Activated CD4-positive, alpha-beta T cell treated with anti-CD3 and anti-CD28 coated beads, Interleukin-2, amount 10 ng/mL, durations not matched to agents 24 days and 14 days (primary cell): ENCODE measurements at regions not wholly inside any gene's neighbourhood (a gene's known extent, or its start where the extent isn't known, plus 50 kb on each side); places are given as distances from the start of the nearest gene placed in this dataset.
"Not testable (repeated sequence)": the region's sequence is repeated elsewhere in the genome, so short reads cannot be mapped to it uniquely, and the experiment has no call there.

Source experiments
- DNase-seq: peaks from one replicate; pipeline ENCODE4 v3.0.0; 2022
- H3K27ac Mint-ChIP-seq: one replicate; pipeline ENCODE4 v1.8.0; 2022; ENCODE audit warnings: mild to moderate bottlenecking, mixed read lengths
- H3K27me3 Mint-ChIP-seq: one replicate; pipeline ENCODE4 v1.8.0; 2022; ENCODE audit warnings: mixed read lengths
- H3K36me3 Mint-ChIP-seq: one replicate; pipeline ENCODE4 v1.8.0; 2022; ENCODE audit warnings: low read depth, mild to moderate bottlenecking, mixed read lengths
- H3K4me1 Mint-ChIP-seq: one replicate; pipeline ENCODE4 v1.8.0; 2021; ENCODE audit warnings: mixed read lengths
- H3K4me3 Mint-ChIP-seq: one replicate; pipeline ENCODE4 v1.8.0; 2022; ENCODE audit warnings: mild to moderate bottlenecking, moderate library complexity, mixed read lengths
- H3K9me3 Mint-ChIP-seq: one replicate; pipeline ENCODE4 v1.8.0; 2021; ENCODE audit warnings: mixed read lengths
- intact Hi-C: fragments of 100-400 bp; cut with micrococcal nuclease; formaldehyde crosslinking; loops from one replicate; pipeline ENCODE4 v1.15.1; 2023

DNA sequence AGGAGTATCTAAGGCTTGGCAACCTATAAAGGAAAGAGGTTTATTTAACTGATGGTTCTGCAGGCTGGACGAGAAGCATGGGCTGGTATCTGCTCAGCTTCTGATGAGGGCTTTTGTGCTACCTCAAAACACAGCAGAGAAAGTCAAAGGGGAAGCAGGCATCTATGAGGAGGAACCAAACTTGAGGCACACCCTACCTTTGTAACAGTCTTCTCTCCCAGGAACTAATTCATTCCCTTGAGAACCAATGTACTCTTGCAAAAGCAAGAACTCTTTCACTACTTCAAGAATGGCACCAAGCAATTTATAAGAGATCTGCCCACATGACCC lies 109.0 kb downstream of the CGGBP1 start:
- Mint-ChIP-seq H3K27ac (no peak overlapping the region), H3K4me1 (no peaks in the 10 kb centered on the region), H3K9me3 (no peaks in the 10 kb centered on the region), H3K27me3 (no peaks in the 10 kb centered on the region), H3K36me3 (no peaks in the 10 kb centered on the region), H3K4me3 (no peak overlapping the region)
- intact Hi-C loops: no loop called here
- no peak for DNase-seq

DNA sequence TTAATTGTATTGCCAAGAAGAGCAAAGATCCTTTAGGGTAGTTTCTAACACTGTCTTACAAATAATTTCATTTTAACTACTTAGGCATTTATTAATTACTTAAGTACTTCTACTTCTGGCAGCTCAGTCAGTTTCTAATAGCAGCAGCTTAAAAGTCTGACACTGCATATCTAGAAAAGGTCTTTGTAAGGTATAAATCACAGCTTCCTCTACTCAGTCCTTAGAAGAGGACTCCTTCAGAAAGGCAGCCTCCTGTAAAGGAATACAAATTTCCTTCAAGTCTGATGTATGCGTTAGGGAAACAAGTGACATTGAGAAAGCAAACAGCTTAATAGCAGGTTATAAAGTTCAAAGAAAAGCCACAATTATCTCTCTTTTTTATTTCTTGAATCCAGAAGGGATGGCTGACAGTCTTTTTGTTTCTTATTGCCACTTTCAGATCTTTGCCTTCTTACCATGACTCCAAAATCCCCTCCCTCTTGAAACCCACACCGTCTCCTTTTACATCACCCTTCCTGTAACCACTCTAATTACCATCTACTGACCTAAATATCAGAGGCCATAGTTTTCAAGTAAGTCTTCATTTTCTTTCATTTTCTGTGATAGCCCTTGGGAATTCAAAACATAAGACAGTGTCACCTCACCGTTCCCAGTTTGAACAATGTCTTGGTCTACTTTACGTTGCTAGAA lies 109.5 kb downstream of the CGGBP1 start:
- no peak overlapping the region for H3K4me3 Mint-ChIP-seq
- H3K36me3 Mint-ChIP-seq: no peaks in the 10 kb centered on the region
- intact Hi-C loops: no loop called here
- H3K4me1 Mint-ChIP-seq: no peaks in the 10 kb centered on the region
- H3K27ac Mint-ChIP-seq: no peak overlapping the region
- H3K9me3 Mint-ChIP-seq: no peaks in the 10 kb centered on the region
- no peak for DNase-seq
- H3K27me3 Mint-ChIP-seq: no peaks in the 10 kb centered on the region

DNA sequence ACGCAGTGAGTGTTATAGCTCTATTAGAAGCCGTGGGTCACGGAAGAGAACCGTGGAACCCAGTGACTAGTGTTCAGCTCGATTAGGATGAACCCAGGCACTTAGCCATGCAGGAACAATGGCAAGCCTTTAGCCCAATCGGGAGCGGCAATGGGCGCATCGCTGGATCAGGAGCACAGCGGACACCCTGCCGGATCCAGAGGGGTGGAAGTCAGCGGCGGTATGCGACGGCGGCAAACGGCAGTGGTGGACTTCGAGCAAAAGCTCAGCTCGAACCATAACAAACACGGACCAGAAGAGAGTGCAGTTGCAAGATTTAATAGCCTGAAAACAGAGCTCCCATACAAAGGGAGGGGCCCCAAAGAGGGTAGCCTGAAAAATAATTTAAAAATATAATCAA lies 112.8 kb downstream of the CGGBP1 start:
- H3K4me3 Mint-ChIP-seq, DNase-seq, H3K36me3 Mint-ChIP-seq, H3K9me3 Mint-ChIP-seq, H3K27ac Mint-ChIP-seq, H3K27me3 Mint-ChIP-seq, H3K4me1 Mint-ChIP-seq, intact Hi-C loops: not testable (repeated sequence)

DNA sequence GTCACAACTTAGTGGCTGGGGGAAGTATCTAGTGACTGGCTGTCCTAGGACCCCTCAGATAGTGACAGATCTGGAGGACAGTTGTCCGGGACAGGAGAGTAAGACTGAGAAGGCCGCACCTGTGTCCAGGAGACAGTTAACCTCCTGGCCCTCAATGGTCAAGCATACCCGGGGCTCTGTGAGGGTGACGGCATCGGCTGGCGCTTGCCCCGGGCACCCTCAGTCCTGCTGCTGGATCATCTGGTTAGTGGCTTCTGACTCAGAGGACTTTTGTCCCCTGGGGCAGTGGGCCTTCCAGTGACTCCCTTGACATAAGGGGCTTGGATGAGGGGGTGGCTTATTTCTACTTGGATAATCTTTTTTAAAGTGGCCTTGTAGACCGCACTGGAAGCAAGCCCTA lies 116.5 kb downstream of the CGGBP1 start:
- H3K4me3 Mint-ChIP-seq, intact Hi-C loops, H3K4me1 Mint-ChIP-seq, H3K27me3 Mint-ChIP-seq, H3K27ac Mint-ChIP-seq, H3K9me3 Mint-ChIP-seq, DNase-seq, H3K36me3 Mint-ChIP-seq: not testable (repeated sequence)

DNA sequence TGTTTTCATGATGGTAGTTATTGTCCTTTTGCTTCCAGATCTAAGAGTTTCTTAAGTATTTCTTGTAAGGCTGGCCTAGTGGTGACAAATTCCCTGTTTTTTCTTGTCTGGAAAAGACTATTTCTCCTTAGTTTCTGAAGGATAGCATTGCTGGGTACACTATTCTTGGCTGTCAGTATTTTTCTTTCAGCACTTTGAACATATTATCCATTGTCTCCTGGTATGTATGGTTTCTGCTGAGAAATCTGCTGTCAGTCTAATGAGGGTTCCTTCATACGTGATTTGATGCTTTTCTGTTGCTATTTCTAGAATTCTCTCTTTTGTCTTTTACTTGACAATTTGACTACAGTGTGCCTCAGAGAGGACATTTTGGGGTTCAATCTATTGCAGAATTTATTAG lies 134.3 kb downstream of the CGGBP1 start:
- Mint-ChIP-seq H3K27ac (no peak overlapping the region), H3K9me3 (peaks cover 14% of the 10 kb centered on the region), H3K27me3 (no peaks in the 10 kb centered on the region), H3K36me3 (no peaks in the 10 kb centered on the region), H3K4me3 (no peak overlapping the region), H3K4me1 (no peaks in the 10 kb centered on the region)
- no peak for DNase-seq
- intact Hi-C loops: no loop called here

DNA sequence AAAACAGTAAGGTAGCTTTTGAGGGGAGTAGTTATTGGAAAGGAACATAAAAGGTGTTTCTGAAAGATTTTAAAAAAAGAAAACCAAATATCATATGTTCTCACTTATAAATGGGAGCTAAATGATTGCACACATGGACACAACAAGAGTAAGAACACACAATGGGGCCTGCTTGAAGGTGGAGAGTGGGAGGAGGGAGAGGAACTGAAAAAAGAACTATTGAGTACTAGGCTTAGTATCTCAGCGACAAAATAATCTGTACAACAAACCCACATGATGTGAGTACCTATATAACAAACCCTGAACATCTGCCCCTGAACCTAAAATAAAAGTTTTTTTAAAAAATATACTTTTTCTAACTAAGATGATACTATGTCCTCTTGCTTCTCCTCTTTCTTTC lies 138.3 kb downstream of the CGGBP1 start:
- intact Hi-C loops: no loop called here
- Mint-ChIP-seq H3K27me3 (peaks cover 2% of the 10 kb centered on the region), H3K9me3 (peaks cover 14% of the 10 kb centered on the region), H3K27ac (no peak overlapping the region), H3K4me3 (no peak overlapping the region), H3K36me3 (no peaks in the 10 kb centered on the region), H3K4me1 (no peaks in the 10 kb centered on the region)
- DNase-seq: no peak

DNA sequence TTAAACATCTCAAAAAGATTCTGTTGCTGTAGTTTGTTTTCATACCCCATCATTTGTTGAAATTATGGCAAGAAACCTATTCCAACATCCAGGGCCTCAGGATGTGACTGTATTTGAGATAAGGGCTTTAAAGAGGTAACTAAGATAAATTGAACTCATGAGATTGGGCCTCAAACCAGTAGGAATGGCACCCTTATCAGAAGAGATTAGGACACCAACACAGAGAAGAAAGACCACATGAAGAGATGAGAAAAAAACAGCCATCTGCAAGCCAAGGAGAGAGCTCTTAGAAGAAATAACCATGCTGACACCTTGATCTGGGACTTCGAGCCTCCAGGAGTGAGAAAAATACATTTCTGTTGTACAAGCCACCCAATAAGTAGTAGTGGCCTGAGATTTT lies 157.7 kb downstream of the CGGBP1 start:
- no peaks in the 10 kb centered on the region for H3K9me3 Mint-ChIP-seq
- intact Hi-C loops: loop anchor here (5.0 kb wide), 1 partner anchor 101 kb away; no protein-coding TSS in a partner anchor
- H3K27ac Mint-ChIP-seq: no peak overlapping the region
- peaks cover 2% of the 10 kb centered on the region for H3K27me3 Mint-ChIP-seq
- no peak for DNase-seq
- no peaks in the 10 kb centered on the region for H3K4me1 Mint-ChIP-seq
- H3K4me3 Mint-ChIP-seq: no peak overlapping the region
- no peaks in the 10 kb centered on the region for H3K36me3 Mint-ChIP-seq

DNA sequence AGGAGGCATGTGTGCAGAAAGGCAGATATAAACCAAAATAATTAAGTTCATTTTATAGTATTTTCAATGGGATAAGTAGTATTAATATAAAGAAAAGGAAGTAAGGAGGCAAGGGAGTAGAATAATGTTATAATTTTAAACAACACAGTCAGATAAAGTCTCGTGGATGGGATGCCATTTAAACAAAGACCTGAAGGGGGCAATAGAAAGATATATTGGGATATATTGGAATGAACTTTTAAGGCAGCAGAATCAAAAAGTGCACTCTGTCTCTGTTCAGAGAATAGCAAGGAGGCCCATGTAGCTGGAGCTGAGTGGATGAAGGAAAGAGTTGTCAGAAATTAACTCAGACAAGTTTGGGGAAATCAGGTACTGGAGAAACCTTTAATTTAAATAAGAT lies 158.7 kb downstream of the CGGBP1 start:
- Mint-ChIP-seq H3K36me3 (no peaks in the 10 kb centered on the region), H3K4me3 (no peak overlapping the region), H3K4me1 (no peaks in the 10 kb centered on the region), H3K9me3 (no peaks in the 10 kb centered on the region), H3K27me3 (no peaks in the 10 kb centered on the region), H3K27ac (no peak overlapping the region)
- no peak for DNase-seq
- intact Hi-C loops: loop anchor here (5.0 kb wide), 1 partner anchor 102 kb away; no protein-coding TSS in a partner anchor

DNA sequence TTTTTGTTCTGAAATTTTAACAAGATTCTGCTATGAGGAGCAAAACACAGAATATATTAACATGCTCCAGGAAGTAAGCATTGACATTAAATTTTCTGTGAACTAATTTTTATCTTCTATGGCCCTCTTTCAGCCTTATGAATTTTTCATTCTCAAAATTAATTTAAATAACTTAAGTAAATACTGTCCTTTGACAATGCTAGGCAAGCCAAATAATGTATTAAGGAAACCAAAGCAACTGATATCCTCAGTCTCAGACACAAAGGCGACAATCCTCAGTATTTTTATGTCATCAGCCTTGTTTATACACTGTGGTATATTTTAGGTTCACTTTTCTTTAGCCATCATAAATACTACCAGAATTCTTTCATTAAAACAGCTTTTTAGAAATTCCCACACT lies 159.8 kb downstream of the CGGBP1 start:
- Mint-ChIP-seq H3K27me3 (no peaks in the 10 kb centered on the region), H3K27ac (no peak overlapping the region), H3K4me1 (no peaks in the 10 kb centered on the region), H3K36me3 (no peaks in the 10 kb centered on the region), H3K9me3 (no peaks in the 10 kb centered on the region), H3K4me3 (no peak overlapping the region)
- intact Hi-C loops: no loop called here
- DNase-seq: no peak

DNA sequence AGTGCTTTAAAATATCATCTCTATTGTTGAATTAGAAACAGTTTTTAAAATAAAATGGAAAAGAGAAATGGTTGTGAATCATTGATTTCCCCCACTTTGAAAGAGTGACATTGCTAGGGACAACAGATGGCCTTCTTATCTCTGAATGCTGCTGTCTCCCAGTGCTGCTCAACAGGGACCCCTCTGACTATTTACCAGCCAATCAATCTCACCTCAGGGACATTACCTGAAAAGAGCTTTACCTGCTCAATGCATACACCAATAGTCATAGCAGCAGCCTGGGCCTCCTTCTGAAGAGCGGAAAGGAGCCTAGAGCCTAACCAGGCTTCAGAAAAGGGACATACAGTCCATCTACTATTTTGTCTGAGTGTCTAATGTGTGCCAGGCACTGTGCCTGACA lies 162.8 kb downstream of the CGGBP1 start:
- H3K36me3 Mint-ChIP-seq: no peaks in the 10 kb centered on the region
- intact Hi-C loops: no loop called here
- no peaks in the 10 kb centered on the region for H3K9me3 Mint-ChIP-seq
- no peak for DNase-seq
- no peaks in the 10 kb centered on the region for H3K4me1 Mint-ChIP-seq
- H3K27me3 Mint-ChIP-seq: peaks cover 2% of the 10 kb centered on the region
- no peak overlapping the region for H3K4me3 Mint-ChIP-seq
- no peak overlapping the region for H3K27ac Mint-ChIP-seq

DNA sequence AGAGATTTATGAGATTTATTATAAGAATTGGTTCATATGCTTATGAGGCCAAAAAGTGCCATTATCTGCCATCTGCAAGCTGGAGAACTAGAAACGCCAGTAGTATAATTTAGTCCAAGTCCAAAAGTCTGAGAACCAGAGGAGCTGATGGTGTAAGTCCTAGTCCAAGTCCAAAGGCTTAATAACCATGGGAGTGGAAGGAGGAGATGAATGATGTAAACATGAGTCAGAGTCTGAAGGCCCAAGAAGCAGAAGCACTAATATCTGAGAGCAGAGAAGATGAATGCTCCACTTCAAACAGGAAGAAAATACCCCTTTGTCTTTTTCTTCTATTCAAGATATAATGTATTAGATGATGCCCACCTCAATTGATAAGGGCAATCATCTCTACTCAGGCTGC lies 185.7 kb downstream of the CGGBP1 start:
- Mint-ChIP-seq H3K27ac (no peak overlapping the region), H3K36me3 (no peaks in the 10 kb centered on the region), H3K27me3 (no peaks in the 10 kb centered on the region), H3K9me3 (peaks cover 12% of the 10 kb centered on the region), H3K4me3 (no peak overlapping the region), H3K4me1 (no peaks in the 10 kb centered on the region)
- no peak for DNase-seq
- intact Hi-C loops: no loop called here

DNA sequence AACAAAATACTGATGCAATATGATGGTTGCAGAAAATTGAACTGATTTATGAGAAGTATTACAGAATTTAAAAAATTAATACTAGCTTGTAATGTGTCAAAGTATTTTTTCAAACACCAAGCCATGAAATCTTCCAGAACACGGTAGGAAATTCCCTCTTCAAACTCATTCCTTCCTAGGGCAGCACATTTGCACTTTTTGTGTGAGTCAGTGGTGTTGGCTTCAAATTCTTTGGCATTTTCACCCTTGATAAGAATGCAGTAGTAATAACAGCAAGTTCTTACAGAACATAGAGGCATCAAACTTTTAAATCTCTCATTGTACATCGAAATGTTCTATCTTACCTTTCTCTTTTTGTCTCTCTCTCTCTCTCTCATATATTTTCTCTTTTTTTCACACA lies 191.8 kb downstream of the CGGBP1 start:
- no peak for DNase-seq
- Mint-ChIP-seq H3K27me3 (no peaks in the 10 kb centered on the region), H3K4me1 (no peaks in the 10 kb centered on the region), H3K27ac (no peak overlapping the region), H3K4me3 (no peak overlapping the region), H3K9me3 (peaks cover 7% of the 10 kb centered on the region), H3K36me3 (no peaks in the 10 kb centered on the region)
- intact Hi-C loops: no loop called here

DNA sequence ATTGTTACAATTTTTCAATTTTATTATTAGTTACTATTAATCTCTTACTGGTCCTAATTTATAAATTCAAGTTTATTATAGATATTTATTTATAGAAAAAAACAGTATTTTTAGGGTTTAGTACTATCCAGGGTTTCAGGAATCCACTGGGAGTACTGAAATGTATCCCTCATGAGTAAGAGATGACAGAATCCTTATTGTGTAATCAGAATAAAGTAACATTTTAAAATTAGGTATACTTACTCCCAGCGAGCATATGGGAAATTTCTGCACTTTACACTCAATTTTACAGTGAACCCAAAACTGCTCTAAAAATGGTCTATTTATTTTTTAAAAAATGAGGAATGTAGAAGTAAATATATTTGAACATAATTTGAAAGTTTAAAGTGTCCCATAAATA lies 202.7 kb downstream of the CGGBP1 start:
- Mint-ChIP-seq H3K36me3 (no peaks in the 10 kb centered on the region), H3K9me3 (no peaks in the 10 kb centered on the region), H3K4me1 (no peaks in the 10 kb centered on the region), H3K27me3 (no peaks in the 10 kb centered on the region), H3K27ac (no peak overlapping the region), H3K4me3 (no peak overlapping the region)
- intact Hi-C loops: no loop called here
- DNase-seq: no peak

DNA sequence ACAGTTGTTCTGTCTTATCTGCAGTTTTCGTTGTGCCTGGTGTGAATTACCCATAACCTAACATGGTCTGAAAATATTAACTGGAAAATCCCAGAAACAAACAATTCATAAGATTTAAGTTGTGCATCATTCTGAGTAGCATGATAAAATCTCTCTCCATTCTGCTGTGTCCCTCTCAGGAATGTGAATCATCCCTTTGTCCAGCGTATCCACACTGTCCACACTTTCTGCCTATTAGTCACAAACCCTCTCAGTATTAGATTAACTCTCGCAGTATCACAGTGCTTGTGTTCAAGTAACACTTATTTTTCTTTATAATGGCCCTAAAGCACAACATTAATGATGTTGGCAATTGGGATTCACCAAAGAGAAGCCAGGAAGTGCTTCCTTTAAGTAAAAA lies 203.2 kb downstream of the CGGBP1 start:
- Mint-ChIP-seq H3K9me3 (no peaks in the 10 kb centered on the region), H3K4me1 (no peaks in the 10 kb centered on the region), H3K27ac (no peak overlapping the region), H3K4me3 (no peak overlapping the region), H3K36me3 (no peaks in the 10 kb centered on the region), H3K27me3 (no peaks in the 10 kb centered on the region)
- intact Hi-C loops: no loop called here
- DNase-seq: no peak

DNA sequence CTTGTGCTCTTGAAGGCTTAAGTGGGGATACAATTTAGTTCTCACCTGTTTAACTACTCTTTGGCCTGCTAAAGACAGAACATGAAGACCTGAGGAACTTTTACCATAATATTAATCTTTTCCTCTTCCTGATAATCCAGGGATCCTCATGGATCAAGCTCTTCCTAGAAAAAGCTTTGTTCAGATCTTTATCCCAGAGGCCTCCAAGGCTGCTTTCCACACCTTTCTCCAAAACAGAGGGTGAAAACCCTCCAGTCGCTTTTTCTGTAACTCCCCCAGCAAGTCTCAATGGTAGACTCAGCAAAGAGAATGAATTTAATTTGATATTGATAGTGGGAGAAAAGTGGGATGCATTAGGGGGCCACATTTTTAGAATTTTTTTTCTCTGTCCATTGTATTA lies 203.6 kb downstream of the CGGBP1 start:
- intact Hi-C loops: no loop called here
- Mint-ChIP-seq H3K4me1 (no peaks in the 10 kb centered on the region), H3K27me3 (no peaks in the 10 kb centered on the region), H3K27ac (no peak overlapping the region), H3K36me3 (no peaks in the 10 kb centered on the region), H3K4me3 (no peak overlapping the region), H3K9me3 (no peaks in the 10 kb centered on the region)
- DNase-seq: no peak
